ENCODE measurements at regions not wholly inside any gene's neighbourhood (a gene's known extent, or its start where the extent isn't known, plus 50 kb on each side); places are given as distances from the start of the nearest gene placed in this dataset.

DNA sequence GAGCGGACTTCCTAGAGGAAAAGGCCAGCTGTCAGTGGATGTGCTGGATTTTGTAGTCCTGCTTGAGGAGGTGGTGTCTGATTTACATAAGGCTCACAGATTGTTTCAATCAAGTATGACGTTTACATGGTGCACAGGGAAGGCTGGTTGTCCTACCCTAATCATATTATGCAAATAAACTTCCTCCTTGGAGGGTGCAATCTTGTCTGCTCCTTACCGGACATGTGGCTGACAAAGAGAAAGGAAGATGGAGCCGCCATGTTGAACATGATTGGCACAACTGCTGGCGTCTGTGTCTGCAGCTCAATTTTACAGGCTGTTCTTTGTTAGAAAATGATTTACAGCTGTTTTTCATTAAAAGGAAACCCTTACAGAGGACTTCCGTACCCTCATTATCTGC, 1656.1 kb downstream of the KCNT2 start:
- Histone ChIP-seq H3K9me3 (ENCODE audit: control insufficient read depth in 2 of 3, insufficient read depth in 1 of 3, low read length in 3 of 3) (no peaks in the 10 kb centered on the region), H3K4me1 (ENCODE audit: control insufficient read depth in 2 of 3, insufficient read depth in 2 of 3, low read depth in 1 of 3, low read length in 3 of 3) (no peaks in the 10 kb centered on the region)
- intact Hi-C loops (cut with DNase I), result no loop called here

DNA sequence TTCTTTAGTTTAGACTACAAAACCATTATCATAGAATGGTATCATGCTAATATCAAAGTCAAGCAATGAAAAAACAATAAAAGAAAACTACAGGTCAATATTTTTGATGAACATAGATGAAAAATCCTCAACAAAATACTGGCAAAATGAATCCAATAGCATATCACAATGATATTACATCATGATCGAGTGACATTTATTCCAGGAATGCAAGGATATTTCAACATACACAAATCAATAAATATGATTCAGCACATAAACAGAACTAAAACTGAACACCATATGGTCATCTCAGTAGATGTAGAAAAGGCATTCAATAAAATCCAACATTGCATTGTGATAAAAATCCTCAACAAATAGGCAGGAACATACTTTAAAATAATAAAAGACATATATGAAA, 1657.7 kb downstream of the KCNT2 start:
- H3K27ac ChIP-seq (ENCODE audit: low read depth in 2 of 2, low read length in 2 of 2), result no peak overlapping the region
- FAIRE-seq, result no peak
- H3K9ac ChIP-seq (ENCODE audit: low read length in 3 of 3), result no peak overlapping the region
- H3K36me3 ChIP-seq (ENCODE audit: control insufficient read depth in 2 of 3, insufficient read depth in 3 of 3, low read length in 3 of 3), result no peaks in the 10 kb centered on the region
- H3K9me3 ChIP-seq (ENCODE audit: control insufficient read depth in 2 of 3, insufficient read depth in 1 of 3, low read length in 3 of 3), result no peaks in the 10 kb centered on the region
- DNase-seq, result no peak
- TF ChIP-seq, protein P1, sequence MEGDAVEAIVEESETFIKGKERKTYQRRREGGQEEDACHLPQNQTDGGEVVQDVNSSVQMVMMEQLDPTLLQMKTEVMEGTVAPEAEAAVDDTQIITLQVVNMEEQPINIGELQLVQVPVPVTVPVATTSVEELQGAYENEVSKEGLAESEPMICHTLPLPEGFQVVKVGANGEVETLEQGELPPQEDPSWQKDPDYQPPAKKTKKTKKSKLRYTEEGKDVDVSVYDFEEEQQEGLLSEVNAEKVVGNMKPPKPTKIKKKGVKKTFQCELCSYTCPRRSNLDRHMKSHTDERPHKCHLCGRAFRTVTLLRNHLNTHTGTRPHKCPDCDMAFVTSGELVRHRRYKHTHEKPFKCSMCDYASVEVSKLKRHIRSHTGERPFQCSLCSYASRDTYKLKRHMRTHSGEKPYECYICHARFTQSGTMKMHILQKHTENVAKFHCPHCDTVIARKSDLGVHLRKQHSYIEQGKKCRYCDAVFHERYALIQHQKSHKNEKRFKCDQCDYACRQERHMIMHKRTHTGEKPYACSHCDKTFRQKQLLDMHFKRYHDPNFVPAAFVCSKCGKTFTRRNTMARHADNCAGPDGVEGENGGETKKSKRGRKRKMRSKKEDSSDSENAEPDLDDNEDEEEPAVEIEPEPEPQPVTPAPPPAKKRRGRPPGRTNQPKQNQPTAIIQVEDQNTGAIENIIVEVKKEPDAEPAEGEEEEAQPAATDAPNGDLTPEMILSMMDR (IDR thresholded peaks at IDR 0.05; ENCODE audit: borderline replicate concordance, extremely low read depth, insufficient read depth), result no peak
- no peaks in the 10 kb centered on the region for H3K27me3 ChIP-seq (ENCODE audit: control insufficient read depth, insufficient read depth, low read length)
- no peaks in the 10 kb centered on the region for H3K4me1 ChIP-seq (ENCODE audit: control insufficient read depth in 2 of 3, insufficient read depth in 2 of 3, low read depth in 1 of 3, low read length in 3 of 3)
- H3K4me3 ChIP-seq (ENCODE audit: low read length in 3 of 3), result no peak overlapping the region
- intact Hi-C loops (cut with DNase I), result no loop called here

More for the DNA sequence above, 1656.1 kb downstream of the KCNT2 start:
- TF ChIP-seq, protein P1 (IDR thresholded peaks at IDR 0.05; ENCODE audit: borderline replicate concordance, extremely low read depth, insufficient read depth), result no peak
- Histone ChIP-seq H3K36me3 (ENCODE audit: control insufficient read depth in 2 of 3, insufficient read depth in 3 of 3, low read length in 3 of 3) (no peaks in the 10 kb centered on the region), H3K27ac (ENCODE audit: low read depth in 2 of 2, low read length in 2 of 2) (no peak overlapping the region), H3K9ac (ENCODE audit: low read length in 3 of 3) (no peak overlapping the region), H3K27me3 (ENCODE audit: control insufficient read depth, insufficient read depth, low read length) (no peaks in the 10 kb centered on the region), H3K4me3 (ENCODE audit: low read length in 3 of 3) (no peak overlapping the region)
- no peak for FAIRE-seq
- no peak for DNase-seq

DNA sequence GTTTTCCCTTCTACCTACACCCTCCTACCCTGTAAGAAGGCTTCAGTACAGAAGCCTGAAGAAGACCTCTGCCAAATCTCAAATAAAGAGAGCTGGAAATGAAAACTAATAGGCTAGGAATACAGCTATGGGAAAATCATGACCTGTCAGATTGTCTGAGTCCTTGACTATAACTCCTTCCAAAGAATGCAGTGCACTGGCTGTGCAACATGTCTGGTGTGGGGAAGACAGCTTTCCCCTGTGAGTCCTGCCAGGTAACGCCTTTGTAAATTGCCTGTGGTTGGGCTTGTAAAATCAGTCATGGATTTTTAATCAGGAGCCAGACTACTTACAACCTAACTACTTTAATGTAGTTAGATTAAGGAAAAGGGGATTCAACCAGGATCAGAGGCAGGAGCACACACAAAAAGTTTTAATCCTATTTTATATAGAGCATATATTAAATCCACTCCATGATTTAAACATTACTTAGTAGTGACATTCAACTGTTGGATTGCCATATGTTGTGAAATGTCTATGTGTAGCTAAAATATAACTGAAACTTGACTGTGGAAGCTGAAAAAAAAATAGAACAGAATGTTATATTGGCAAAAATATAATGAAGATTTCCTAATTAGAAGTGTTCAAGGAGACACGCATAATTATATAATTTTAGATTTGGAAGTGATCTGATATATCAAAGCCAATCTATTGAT, 1667.8 kb downstream of the KCNT2 start:
- Histone ChIP-seq H3K27me3 (ENCODE audit: control insufficient read depth, insufficient read depth, low read length) (no peaks in the 10 kb centered on the region), H3K4me3 (ENCODE audit: low read length in 3 of 3) (no peak overlapping the region), H3K27ac (ENCODE audit: low read depth in 2 of 2, low read length in 2 of 2) (no peak overlapping the region), H3K36me3 (ENCODE audit: control insufficient read depth in 2 of 3, insufficient read depth in 3 of 3, low read length in 3 of 3) (no peaks in the 10 kb centered on the region), H3K9ac (ENCODE audit: low read length in 3 of 3) (no peak overlapping the region), H3K9me3 (ENCODE audit: control insufficient read depth in 2 of 3, insufficient read depth in 1 of 3, low read length in 3 of 3) (no peaks in the 10 kb centered on the region), H3K4me1 (ENCODE audit: control insufficient read depth in 2 of 3, insufficient read depth in 2 of 3, low read depth in 1 of 3, low read length in 3 of 3) (no peaks in the 10 kb centered on the region)
- TF ChIP-seq, protein P1 (IDR thresholded peaks at IDR 0.05; ENCODE audit: borderline replicate concordance, extremely low read depth, insufficient read depth), result no peak
- DNase-seq, result no peak
- no peak for FAIRE-seq
- intact Hi-C loops (cut with DNase I), result no loop called here

DNA sequence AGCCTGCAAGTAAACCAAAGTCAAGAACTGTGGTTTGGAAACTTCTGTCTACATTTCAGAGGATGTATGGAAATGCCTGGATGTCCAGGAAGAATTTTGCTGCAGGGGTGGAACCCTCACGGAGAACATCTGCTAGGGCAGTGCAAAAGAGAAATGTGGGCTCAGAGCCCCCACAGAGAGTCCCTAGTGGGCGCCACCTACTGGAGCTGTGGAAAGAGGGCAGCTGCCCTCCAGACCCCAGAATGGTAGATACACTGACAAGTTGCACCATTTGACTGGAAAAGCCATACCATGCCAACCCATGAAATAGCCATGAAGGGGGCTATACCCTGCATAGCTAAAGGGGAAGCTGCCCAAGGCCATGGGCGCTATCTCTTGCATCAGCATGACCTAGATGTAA, 1672.4 kb downstream of the KCNT2 start:
- no peaks in the 10 kb centered on the region for H3K9me3 ChIP-seq (ENCODE audit: control insufficient read depth in 2 of 3, insufficient read depth in 1 of 3, low read length in 3 of 3)
- H3K4me3 ChIP-seq (ENCODE audit: low read length in 3 of 3), result no peak overlapping the region
- no peaks in the 10 kb centered on the region for H3K4me1 ChIP-seq (ENCODE audit: control insufficient read depth in 2 of 3, insufficient read depth in 2 of 3, low read depth in 1 of 3, low read length in 3 of 3)
- H3K36me3 ChIP-seq (ENCODE audit: control insufficient read depth in 2 of 3, insufficient read depth in 3 of 3, low read length in 3 of 3), result no peaks in the 10 kb centered on the region
- H3K27ac ChIP-seq (ENCODE audit: low read depth in 2 of 2, low read length in 2 of 2), result no peak overlapping the region
- no peak for DNase-seq
- H3K9ac ChIP-seq (ENCODE audit: low read length in 3 of 3), result no peak overlapping the region
- no peaks in the 10 kb centered on the region for H3K27me3 ChIP-seq (ENCODE audit: control insufficient read depth, insufficient read depth, low read length)
- intact Hi-C loops (cut with DNase I), result no loop called here
- TF ChIP-seq, protein P1 (IDR thresholded peaks at IDR 0.05; ENCODE audit: borderline replicate concordance, extremely low read depth, insufficient read depth), result no peak
- FAIRE-seq, result no peak

All from kidney (tissue), 13 donors.